GDM1 (cell line): ENCODE measurements at regions not wholly inside any gene's neighbourhood (a gene's known extent, or its start where the extent isn't known, plus 50 kb on each side); places are given as distances from the start of the nearest gene placed in this dataset.
"Not testable (repeated sequence)": the region's sequence is repeated elsewhere in the genome, so short reads cannot be mapped to it uniquely, and the experiment has no call there.

Source experiments
- DNase-seq: peaks from one replicate; lab custom pipeline; 2025; lab: John Stamatoyannopoulos, UW

DNA sequence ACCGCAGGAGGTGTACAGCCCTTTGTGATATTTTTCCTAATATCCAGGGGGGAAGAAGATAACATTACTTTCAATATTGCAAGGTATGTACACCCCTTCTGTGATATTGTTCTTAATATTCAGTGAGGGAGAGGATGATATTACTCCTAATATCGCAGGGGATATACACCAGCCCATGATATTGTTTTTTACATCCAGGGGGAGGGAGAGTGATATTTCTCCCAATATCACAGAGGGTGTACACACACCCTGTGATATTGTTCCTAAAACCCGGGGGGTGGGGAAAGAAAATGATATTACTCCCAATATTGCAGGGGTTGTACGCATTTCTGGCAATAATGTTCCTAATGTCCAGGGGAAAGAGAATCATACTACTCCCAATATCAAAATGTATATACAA, 58.0 kb upstream of the SLC25A48 start:
- no peak for DNase-seq

GRCh38 chr5:135761746-135762145, 72.7 kb upstream of the SLC25A48 start:
- no peak for DNase-seq

DNA sequence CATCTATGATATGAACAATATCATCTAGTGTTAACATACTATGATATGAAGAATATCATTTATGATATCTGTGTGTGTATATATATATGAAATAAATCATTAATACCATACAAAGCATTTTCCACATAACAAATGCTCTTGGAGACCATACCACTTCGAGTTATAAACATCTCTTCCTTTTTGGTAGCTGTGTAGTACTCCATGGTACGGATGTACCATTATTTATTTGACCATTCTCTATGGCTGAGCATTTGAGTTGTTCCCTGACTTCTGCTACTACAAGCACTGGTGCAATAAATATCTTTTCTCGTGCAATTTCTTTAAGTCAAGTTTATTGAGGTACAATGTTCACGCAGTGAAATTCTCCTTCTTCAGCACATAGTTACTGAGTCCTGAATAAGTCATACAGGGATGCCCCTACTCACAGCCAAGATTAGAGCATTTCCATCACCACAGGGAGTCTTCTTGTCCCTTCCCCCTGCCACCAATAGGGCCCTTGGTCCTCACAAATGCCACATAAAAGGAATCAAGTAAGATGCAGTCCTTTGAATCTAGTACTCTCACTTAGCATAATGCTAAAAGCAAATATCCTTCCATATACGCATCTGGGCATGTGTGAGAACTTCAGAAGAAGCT, 75.2 kb upstream of the SLC25A48 start:
- no peak for DNase-seq

- no peak for DNase-seq
Measured at GRCh38 chr5:135753990-135754389, 80.5 kb upstream of the SLC25A48 start.

- DNase-seq: no peak
Measured at GRCh38 chr5:135750506-135750905, 84.0 kb upstream of the SLC25A48 start.

GRCh38 chr5:135747824-135748223, 86.6 kb upstream of the SLC25A48 start:
- DNase-seq: no peak

DNA sequence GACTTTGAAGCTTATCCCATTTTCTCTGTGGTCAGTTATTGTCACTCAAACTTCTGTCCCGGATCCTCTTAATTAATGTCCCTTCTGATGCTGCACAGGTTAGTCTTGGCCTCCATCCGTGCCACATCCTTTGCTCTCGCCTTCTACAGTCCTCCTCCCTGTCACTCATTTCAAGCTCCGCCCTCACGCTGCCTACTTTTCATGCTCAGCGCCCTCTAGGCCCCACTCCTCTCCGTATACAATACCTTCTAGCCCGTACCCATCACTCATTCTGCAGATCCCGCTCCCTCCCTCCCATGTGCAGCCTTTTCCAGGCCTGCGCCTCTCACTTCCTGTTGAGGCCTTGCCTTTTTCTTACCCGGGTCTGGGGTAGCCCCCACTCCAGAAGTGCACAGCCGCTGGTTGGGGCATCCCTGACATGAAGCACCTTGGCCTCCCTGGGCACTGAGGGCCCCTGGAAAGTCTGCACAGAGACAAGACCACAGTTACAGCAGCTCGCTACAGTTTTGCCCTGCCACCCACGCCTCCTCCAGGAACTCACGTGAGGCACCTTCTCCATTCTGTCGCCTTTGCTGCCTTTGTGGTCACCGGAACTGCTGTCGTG, 88.5 kb upstream of the SLC25A48 start:
- no peak for DNase-seq

- no peak for DNase-seq
Measured at GRCh38 chr5:135743705-135744411, 90.6 kb upstream of the SLC25A48 start.

DNA sequence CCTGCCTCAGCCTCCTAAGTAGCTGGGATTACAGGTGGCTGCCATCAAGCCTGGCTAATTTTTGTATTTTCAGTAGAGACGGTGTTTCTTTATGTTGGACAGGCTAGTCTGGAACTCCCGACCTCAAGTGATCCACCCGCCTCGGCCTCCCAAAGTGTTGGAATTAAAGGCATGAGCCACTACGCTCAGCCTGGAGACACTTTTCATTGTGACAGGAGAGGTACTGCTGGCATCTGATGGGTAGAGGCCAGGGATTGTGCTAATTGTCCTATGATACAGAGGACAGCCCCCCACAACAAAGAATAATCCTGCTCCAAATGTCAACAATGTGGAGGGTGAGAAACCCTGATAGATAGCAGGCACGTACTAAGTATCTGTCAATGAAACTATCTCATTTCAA, 91.3 kb upstream of the SLC25A48 start:
- no peak for DNase-seq

GRCh38 chr5:135742240-135742639, 92.2 kb upstream of the SLC25A48 start:
- DNase-seq: not testable (repeated sequence)

DNA sequence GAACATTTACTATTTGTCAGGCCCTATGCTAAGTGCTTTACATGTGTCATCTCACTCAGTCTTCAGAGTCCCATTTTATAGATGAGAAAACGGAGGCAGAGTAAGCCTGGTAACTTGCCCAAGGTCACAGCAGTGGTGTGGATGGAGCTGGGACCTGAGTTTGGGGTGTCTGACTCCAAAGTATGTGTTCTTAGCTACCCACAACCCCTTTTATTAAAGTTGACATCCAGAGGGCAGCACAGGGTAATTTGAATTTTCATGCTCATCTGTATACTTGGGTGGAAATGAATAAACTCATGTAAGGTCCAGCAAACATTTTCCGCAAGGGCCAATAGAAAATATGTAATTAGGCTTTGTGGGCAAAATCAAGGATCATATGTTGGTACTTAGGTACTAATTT, 93.4 kb upstream of the SLC25A48 start:
- no peak for DNase-seq

DNA sequence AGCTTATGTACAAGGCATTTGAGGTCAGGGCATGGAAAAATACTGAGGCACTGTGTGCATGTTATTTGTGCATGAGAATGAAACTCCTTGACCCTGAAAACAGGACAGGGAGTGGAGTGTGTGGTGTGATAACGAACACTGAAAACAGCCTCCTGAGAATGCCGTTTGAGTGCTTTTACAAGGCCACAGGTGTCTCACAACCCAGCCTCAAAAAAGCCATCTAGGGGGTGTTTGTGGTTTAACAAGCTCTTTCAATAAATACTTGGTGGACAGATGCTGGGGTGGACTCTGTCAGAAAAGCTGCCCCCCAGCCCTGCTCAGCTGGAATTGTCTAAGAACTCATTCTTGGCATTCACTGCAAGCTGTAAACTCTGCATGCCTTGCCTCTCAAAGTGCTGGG, 94.0 kb upstream of the SLC25A48 start:
- DNase-seq: no peak

DNA sequence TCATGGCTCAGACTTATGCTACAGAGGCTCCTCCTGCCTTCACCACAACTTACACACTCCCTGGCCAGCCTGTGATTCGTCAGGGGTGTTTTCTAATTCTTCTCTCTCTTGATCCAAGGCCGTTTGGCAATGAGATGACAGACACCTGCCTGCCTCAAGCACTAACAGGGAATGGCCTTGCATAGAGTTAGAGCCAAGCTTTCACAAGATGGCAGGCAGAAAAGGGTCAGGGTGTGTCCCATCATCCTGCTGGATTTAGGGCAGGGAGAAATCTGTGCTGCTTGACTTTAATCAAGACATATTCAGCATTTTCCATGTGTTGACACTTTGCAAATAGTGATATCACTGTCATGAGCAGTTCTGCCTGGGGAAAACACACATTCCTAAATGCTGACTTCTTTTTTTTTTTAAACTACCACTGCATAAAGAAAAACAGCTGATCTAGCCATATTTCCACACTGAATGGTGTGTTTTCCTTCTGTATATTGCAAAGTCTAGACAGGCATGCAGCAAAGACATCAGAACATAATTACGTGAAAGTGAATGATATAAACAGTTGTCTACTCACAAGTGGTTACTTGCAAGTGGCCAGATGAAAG, 95.0 kb upstream of the SLC25A48 start:
- DNase-seq: no peak

DNA sequence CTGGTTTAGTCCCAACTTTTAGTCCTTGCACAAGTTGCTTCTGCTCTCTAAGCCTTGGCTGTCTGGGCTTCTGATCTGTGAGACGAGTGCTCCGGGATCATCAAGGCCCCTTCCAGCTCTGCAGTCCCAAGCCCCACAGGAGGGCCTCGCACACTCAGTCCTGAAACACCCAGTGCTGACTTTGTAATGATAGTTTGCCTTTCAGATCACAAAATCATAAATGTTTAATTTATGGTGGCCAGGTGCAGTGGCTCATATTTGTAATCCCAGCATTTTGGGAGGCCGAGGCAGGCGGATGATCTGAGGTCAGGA, 95.9 kb upstream of the SLC25A48 start:
- no peak for DNase-seq

GRCh38 chr5:135737701-135738563, 96.5 kb upstream of the SLC25A48 start:
- no peak for DNase-seq

- not testable (repeated sequence) for DNase-seq
Measured at GRCh38 chr5:135736952-135737351, 97.5 kb upstream of the SLC25A48 start.

DNA sequence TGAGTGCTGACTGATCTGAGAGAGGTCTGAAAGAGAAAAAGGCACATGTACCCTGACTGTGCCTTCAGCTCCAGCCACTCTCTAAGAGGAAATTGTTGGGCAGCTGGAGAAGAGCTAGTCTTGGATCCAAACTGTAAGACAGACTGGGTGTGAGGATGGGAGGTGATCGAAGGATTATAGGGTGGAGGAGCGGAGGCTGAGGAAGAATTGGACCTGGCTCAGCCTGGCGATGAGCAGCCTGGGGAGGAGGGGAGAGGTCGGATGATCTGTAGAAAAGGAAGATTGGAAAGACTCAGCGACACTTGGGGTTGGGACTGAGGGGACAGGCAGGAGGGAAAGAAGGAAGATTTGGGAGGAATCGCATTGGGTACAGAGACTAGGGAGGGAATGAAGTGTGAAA, 98.6 kb upstream of the SLC25A48 start:
- DNase-seq: no peak

- not testable (repeated sequence) for DNase-seq
Measured at GRCh38 chr5:135734956-135735355, 99.5 kb upstream of the SLC25A48 start.

DNA sequence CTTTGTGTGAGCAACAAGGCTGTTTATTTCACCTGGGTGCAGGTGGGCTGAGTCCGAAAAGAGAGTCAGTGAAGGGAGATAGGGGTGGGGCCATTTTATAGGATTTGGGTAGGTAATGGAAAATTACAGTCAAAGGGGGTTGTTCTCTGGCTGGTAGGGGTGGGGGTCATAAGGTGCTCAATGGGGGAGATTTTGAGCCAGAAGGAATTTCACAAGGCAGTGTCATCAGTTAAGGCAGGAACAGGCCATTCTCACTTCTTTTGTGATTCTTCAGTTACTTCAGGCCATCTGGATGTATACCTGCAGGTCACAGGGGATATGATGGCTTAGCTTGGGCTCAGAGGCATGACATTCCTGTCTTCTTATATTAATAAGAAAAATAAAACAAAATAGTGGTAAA, 103.4 kb upstream of the SLC25A48 start:
- DNase-seq: not testable (repeated sequence)

DNA sequence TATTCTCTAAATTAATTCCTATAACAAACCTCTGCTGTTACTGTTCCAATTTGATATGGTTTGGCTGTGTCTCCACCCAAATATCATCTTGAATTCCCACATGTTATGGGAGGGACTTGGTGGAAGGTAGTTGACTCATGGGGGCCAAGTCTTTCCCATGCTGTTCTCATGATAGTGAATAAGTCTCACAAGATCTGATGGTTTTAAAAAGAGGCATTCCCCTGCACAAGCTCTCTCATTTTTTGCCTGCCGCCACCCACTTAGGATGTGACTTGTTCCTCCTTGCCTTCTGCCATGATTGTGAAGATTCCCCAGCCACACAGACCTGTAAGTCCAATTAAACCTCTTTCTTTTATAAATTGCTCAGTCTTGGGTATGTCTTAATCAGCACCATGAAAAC, 104.3 kb upstream of the SLC25A48 start:
- not testable (repeated sequence) for DNase-seq

- peak; percentile 3 for DNase-seq
Measured at GRCh38 chr5:135729321-135729786, 105.1 kb upstream of the SLC25A48 start.

DNA sequence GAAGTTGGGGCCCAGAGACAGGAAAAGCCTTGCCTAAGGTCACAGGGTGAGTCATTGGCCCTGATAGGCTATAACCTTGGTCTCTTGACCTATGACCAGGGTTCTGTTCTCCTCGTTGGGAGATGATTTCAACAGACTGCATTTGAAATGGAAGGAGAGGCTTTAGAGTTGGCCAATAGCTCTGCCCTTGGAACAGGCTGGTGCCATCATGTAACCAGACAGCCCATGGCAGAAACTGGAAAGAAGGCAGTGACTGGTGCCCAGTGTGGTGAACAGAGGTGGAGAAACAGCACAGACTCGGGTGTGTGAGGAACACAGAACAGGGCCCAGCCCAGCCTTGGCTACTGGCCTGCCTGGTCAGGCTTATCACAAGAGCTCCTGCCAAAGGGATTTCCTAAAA, 109.8 kb upstream of the SLC25A48 start:
- DNase-seq: no peak
